Calu3 (cell line): ENCODE measurements at regions not wholly inside any gene's neighbourhood (a gene's known extent, or its start where the extent isn't known, plus 50 kb on each side); places are given as distances from the start of the nearest gene placed in this dataset.

ENCODE experiments used
- BruUV-seq: library from RNA; stranded (reverse); fragments of 400-500 nt; replicated peaks from 2 replicates; lab custom pipeline; 2021; lab: Mats Ljungman, UMichigan
- CTCF ChIA-PET: fragments of 300-600 bp; sonication (Branson Sonifier 250); formaldehyde crosslinking; loops from one replicate; lab custom pipeline; 2022; ENCODE audit warnings: antibody characterized with exemption; lab: Charles Lee
- DNase-seq: peaks from one replicate; pipeline ENCODE4 v3.0.0; 2022
- H3K27ac Mint-ChIP-seq: one replicate; pipeline ENCODE4 v1.8.0; 2022; ENCODE audit warnings: mixed read lengths; ENCODE audit not compliant: unreplicated experiment
- H3K27me3 Mint-ChIP-seq: one replicate; pipeline ENCODE4 v1.8.0; 2022; ENCODE audit warnings: mixed read lengths; ENCODE audit not compliant: unreplicated experiment
- H3K36me3 Mint-ChIP-seq: one replicate; pipeline ENCODE4 v1.8.0; 2022; ENCODE audit warnings: mild to moderate bottlenecking, moderate library complexity, mixed read lengths; ENCODE audit not compliant: insufficient read depth, unreplicated experiment
- H3K4me1 Mint-ChIP-seq: one replicate; pipeline ENCODE4 v1.8.0; 2022; ENCODE audit warnings: mild to moderate bottlenecking, low read depth, mixed read lengths; ENCODE audit not compliant: unreplicated experiment
- H3K4me3 Mint-ChIP-seq: one replicate; pipeline ENCODE4 v1.8.0; 2022; ENCODE audit warnings: mild to moderate bottlenecking, low read depth, moderate library complexity, mixed read lengths; ENCODE audit not compliant: unreplicated experiment
- H3K9me3 Mint-ChIP-seq: one replicate; pipeline ENCODE4 v1.8.0; 2022; ENCODE audit warnings: low read depth, mixed read lengths; ENCODE audit not compliant: unreplicated experiment
- intact Hi-C: fragments of 100-400 bp; cut with micrococcal nuclease; formaldehyde crosslinking; loops from one replicate; pipeline ENCODE4 v1.10.0; 2022; ENCODE audit not compliant: unreplicated experiment
- TF ChIP-seq, protein P1 (sequence below): fragments of 200-600 bp; IDR thresholded peaks from one replicate; pipeline ENCODE4 v1.8.0; 2022; ENCODE audit warnings: antibody characterized with exemption; ENCODE audit not compliant: unreplicated experiment

DNA sequence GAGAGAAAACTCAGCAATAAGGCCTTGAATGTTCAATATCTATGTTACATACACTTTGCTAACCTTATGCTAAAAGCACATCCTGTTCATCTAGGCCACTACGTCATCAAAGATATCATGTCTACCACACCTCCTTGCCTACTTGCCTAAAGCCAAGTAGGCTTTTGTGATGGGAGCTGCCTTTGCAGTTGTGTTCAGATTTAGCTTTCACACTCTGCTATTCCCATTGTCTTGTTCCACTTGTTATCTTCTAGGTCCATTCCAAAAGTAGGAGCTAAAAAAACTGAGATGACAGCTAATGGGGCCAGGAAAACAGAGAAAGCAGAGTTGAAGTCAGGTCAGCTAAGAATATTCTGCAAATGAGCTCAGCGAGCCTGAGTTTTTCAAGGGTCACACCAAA lies 153.6 kb upstream of the EDNRA start:
- no TSS peak for BruUV-seq
- intact Hi-C loops, result no loop called here

DNA sequence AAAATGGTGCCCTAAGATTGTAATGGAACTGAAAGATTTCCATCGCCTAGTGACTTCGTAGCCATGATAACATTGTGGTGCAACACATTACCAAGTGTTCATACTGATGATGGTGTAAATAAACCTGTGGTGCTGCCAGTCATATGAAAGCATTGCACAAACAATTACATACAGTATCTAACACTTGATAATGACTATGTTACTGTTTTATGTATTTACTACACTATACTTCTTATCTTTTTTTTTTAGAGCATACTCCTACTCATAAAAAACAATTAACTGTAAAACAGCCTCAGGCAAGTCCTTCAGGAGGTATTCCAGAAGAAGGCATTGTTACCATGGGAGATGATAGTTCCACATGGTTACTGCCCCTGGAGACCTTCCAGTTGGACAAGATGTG lies 152.7 kb upstream of the EDNRA start:
- no TSS peak for BruUV-seq
- Mint-ChIP-seq H3K4me1 (no peaks in the 10 kb centered on the region), H3K4me3 (no peak overlapping the region), H3K27me3 (no peaks in the 10 kb centered on the region), H3K27ac (no peak overlapping the region), H3K9me3 (no peaks in the 10 kb centered on the region), H3K36me3 (no peaks in the 10 kb centered on the region)
- CTCF ChIA-PET, result no interaction called here
- intact Hi-C loops, result no loop called here
- DNase-seq, result no peak
- TF ChIP-seq, protein P1, sequence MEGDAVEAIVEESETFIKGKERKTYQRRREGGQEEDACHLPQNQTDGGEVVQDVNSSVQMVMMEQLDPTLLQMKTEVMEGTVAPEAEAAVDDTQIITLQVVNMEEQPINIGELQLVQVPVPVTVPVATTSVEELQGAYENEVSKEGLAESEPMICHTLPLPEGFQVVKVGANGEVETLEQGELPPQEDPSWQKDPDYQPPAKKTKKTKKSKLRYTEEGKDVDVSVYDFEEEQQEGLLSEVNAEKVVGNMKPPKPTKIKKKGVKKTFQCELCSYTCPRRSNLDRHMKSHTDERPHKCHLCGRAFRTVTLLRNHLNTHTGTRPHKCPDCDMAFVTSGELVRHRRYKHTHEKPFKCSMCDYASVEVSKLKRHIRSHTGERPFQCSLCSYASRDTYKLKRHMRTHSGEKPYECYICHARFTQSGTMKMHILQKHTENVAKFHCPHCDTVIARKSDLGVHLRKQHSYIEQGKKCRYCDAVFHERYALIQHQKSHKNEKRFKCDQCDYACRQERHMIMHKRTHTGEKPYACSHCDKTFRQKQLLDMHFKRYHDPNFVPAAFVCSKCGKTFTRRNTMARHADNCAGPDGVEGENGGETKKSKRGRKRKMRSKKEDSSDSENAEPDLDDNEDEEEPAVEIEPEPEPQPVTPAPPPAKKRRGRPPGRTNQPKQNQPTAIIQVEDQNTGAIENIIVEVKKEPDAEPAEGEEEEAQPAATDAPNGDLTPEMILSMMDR, result no peak

More for the DNA sequence above, 153.6 kb upstream of the EDNRA start:
- H3K4me3 Mint-ChIP-seq, result no peak overlapping the region
- no peaks in the 10 kb centered on the region for H3K4me1 Mint-ChIP-seq
- no peak for DNase-seq
- CTCF ChIA-PET, result no interaction called here
- no peaks in the 10 kb centered on the region for H3K36me3 Mint-ChIP-seq
- no peak overlapping the region for H3K27ac Mint-ChIP-seq
- no peaks in the 10 kb centered on the region for H3K9me3 Mint-ChIP-seq
- H3K27me3 Mint-ChIP-seq, result no peaks in the 10 kb centered on the region
- TF ChIP-seq, protein P1, result no peak

- H3K4me3 Mint-ChIP-seq, result no peak overlapping the region
- BruUV-seq, result no TSS peak
- H3K9me3 Mint-ChIP-seq, result no peaks in the 10 kb centered on the region
- TF ChIP-seq, protein P1, result no peak
- CTCF ChIA-PET, result interaction anchor here (0.7 kb wide), 1 partner anchor 14 kb away, joined by 3 read pairs; no protein-coding TSS in a partner anchor
- no peak for DNase-seq
- no peak overlapping the region for H3K27ac Mint-ChIP-seq
- intact Hi-C loops, result no loop called here
- no peaks in the 10 kb centered on the region for H3K36me3 Mint-ChIP-seq
- no peaks in the 10 kb centered on the region for H3K27me3 Mint-ChIP-seq
- H3K4me1 Mint-ChIP-seq, result no peaks in the 10 kb centered on the region
Observed at GRCh38 chr4:147328756-147329446, 152.0 kb upstream of the EDNRA start.

GRCh38 chr4:147332091-147332490 lies 148.8 kb upstream of the EDNRA start:
- no peaks in the 10 kb centered on the region for H3K36me3 Mint-ChIP-seq
- H3K4me1 Mint-ChIP-seq, result no peaks in the 10 kb centered on the region
- DNase-seq, result no peak
- H3K4me3 Mint-ChIP-seq, result no peak overlapping the region
- intact Hi-C loops, result no loop called here
- TF ChIP-seq, protein P1, result no peak
- CTCF ChIA-PET, result no interaction called here
- no peaks in the 10 kb centered on the region for H3K27me3 Mint-ChIP-seq
- no peak overlapping the region for H3K27ac Mint-ChIP-seq
- BruUV-seq, result no TSS peak
- no peaks in the 10 kb centered on the region for H3K9me3 Mint-ChIP-seq
